SH-SY5Y (cell line): ENCODE measurements at regions not wholly inside any gene's neighbourhood (a gene's known extent, or its start where the extent isn't known, plus 50 kb on each side); places are given as distances from the start of the nearest gene placed in this dataset.

Experiments used
- GATA2 ChIP-seq: IDR thresholded peaks from 2 replicates; pipeline ENCODE4 v1.6.1; 2011; ENCODE audit warnings: mild to moderate bottlenecking, low read depth, low read length
- GATA3 ChIP-seq: IDR thresholded peaks from 2 replicates; pipeline ENCODE4 v1.6.1; 2011; ENCODE audit warnings: low read depth, mild to moderate bottlenecking, low read length, moderate library complexity

- TF ChIP-seq GATA2 (no peak), GATA3 (no peak)
Observed at GRCh38 chr5:158153508-158153907, 294.6 kb upstream of the CLINT1 start.
